GM23338 (cell line): ENCODE measurements at regions not wholly inside any gene's neighbourhood (a gene's known extent, or its start where the extent isn't known, plus 50 kb on each side); places are given as distances from the start of the nearest gene placed in this dataset.

Source experiments
- ATAC-seq: fragments of 200-7000 bp; cut with Tn5 transposase; 3 replicates; pipeline ENCODE4 v1.9.1; 2020
- DNase-seq: peaks from one replicate; pipeline ENCODE4 v3.0.0-alpha.2; 2015; ENCODE audit warnings: low spot score
- H2AFZ ChIP-seq: fragments of 200-600 bp; sonication (generic); 2 replicates; pipeline ENCODE4 v1.8.0; 2016; ENCODE audit warnings: antibody characterized with exemption, mild to moderate bottlenecking, moderate library complexity
- H3F3A ChIP-seq: fragments of 200-600 bp; sonication (generic); replicated peaks from 2 replicates; pipeline ENCODE4 v1.8.0; 2017; ENCODE audit warnings: antibody characterized with exemption, mixed run types, low read depth
- H3K27ac ChIP-seq: fragments of 200-600 bp; sonication (generic); 2 replicates; pipeline ENCODE4 v1.6.1; 2016; ENCODE audit warnings: low read depth
- H3K27me3 ChIP-seq: fragments of 200-600 bp; sonication (generic); 2 replicates; pipeline ENCODE4 v1.8.0; 2016; ENCODE audit warnings: mild to moderate bottlenecking, mixed run types, moderate library complexity; ENCODE audit not compliant: insufficient read depth
- H3K36me3 ChIP-seq: fragments of 200-600 bp; sonication (generic); 2 replicates; pipeline ENCODE4 v1.8.0; 2016; ENCODE audit warnings: mild to moderate bottlenecking; ENCODE audit not compliant: insufficient read depth
- H3K4me1 ChIP-seq: fragments of 200-600 bp; sonication (generic); 2 replicates; pipeline ENCODE4 v1.8.0; 2016; ENCODE audit warnings: mild to moderate bottlenecking, moderate library complexity; ENCODE audit not compliant: insufficient read depth
- H3K4me2 ChIP-seq: fragments of 200-600 bp; sonication (generic); 2 replicates; pipeline ENCODE4 v1.7.1; 2017; ENCODE audit warnings: mixed run types
- H3K4me3 ChIP-seq: fragments of 200-600 bp; sonication (generic); 2 replicates; pipeline ENCODE4 v1.6.1; 2016; ENCODE audit warnings: mixed run types
- H3K79me2 ChIP-seq: fragments of 200-600 bp; sonication (generic); replicated peaks from 2 replicates; pipeline ENCODE4 v1.8.0; 2017; ENCODE audit warnings: mild to moderate bottlenecking; ENCODE audit not compliant: insufficient read depth
- H3K9me2 ChIP-seq: fragments of 200-600 bp; sonication (generic); 2 replicates; pipeline ENCODE4 v1.8.0; 2017; ENCODE audit not compliant: insufficient read depth
- H4K20me1 ChIP-seq: fragments of 200-600 bp; sonication (generic); replicated peaks from 2 replicates; pipeline ENCODE4 v1.8.0; 2017; ENCODE audit warnings: mild to moderate bottlenecking; ENCODE audit not compliant: insufficient read depth
- H3K27ac Mint-ChIP-seq: 2 replicates; pipeline ENCODE4 v1.8.0; 2020; ENCODE audit warnings: inconsistent platforms, mild to moderate bottlenecking, moderate library complexity, mixed read lengths
- H3K27me3 Mint-ChIP-seq: 3 replicates; pipeline ENCODE4 v1.8.0; 2022; ENCODE audit warnings: low read depth, mild to moderate bottlenecking, moderate library complexity, mixed read lengths, inconsistent platforms; ENCODE audit not compliant: insufficient read depth, poor library complexity
- H3K36me3 Mint-ChIP-seq: 3 replicates; pipeline ENCODE4 v1.8.0; 2021; ENCODE audit warnings: low read depth, mild to moderate bottlenecking, inconsistent platforms, moderate library complexity, mixed read lengths
- H3K4me1 Mint-ChIP-seq: 3 replicates; pipeline ENCODE4 v1.8.0; 2020; ENCODE audit warnings: mild to moderate bottlenecking, inconsistent platforms, mixed read lengths
- H3K4me3 Mint-ChIP-seq: 3 replicates; pipeline ENCODE4 v1.8.0; 2021; ENCODE audit warnings: moderate library complexity, mild to moderate bottlenecking, inconsistent platforms, mixed read lengths
- H3K9me3 Mint-ChIP-seq: 3 replicates; pipeline ENCODE4 v1.8.0; 2020; ENCODE audit warnings: moderate library complexity, mild to moderate bottlenecking, inconsistent platforms, mixed read lengths
- CREB1 ChIP-seq: fragments of 250-450 bp; sonication (Bioruptor Pico); IDR thresholded peaks from 2 replicates; pipeline ENCODE4 v1.5.0; 2020; ENCODE audit warnings: low read depth, mild to moderate bottlenecking, moderate library complexity
- EZH2 ChIP-seq: fragments of 200-600 bp; sonication (generic); IDR thresholded peaks from one replicate; pipeline ENCODE4 v1.8.0; 2017; ENCODE audit warnings: antibody characterized with exemption, mild to moderate bottlenecking, low read depth; ENCODE audit not compliant: unreplicated experiment
- EZH2phosphoT487 ChIP-seq: fragments of 200-600 bp; sonication (generic); IDR thresholded peaks from one replicate; pipeline ENCODE4 v1.8.1; 2018; ENCODE audit warnings: antibody characterized with exemption; ENCODE audit not compliant: unreplicated experiment
- JUNB ChIP-seq: IDR thresholded peaks from one replicate; pipeline ENCODE4 v1.6.1; 2016; ENCODE audit warnings: antibody characterized with exemption; ENCODE audit not compliant: unreplicated experiment
- NANOG ChIP-seq: IDR thresholded peaks from 2 replicates; pipeline ENCODE4 v1.6.1; 2016; ENCODE audit warnings: antibody characterized with exemption, borderline replicate concordance
- POLR2AphosphoS5 ChIP-seq: IDR thresholded peaks from 2 replicates; pipeline ENCODE4 v1.6.1; 2016; ENCODE audit warnings: antibody characterized with exemption, low read depth
- STAT1 ChIP-seq: IDR thresholded peaks from one replicate; pipeline ENCODE4 v1.6.1; 2016; ENCODE audit warnings: antibody characterized with exemption; ENCODE audit not compliant: unreplicated experiment
- ZNF114 ChIP-seq: fragments of 250-450 bp; sonication (Bioruptor Pico); IDR thresholded peaks from 2 replicates; pipeline ENCODE4 v1.5.0; 2020; ENCODE audit warnings: mild to moderate bottlenecking, moderate library complexity
- ZNF331 ChIP-seq: fragments of 250-450 bp; sonication (Bioruptor Pico); IDR thresholded peaks from 2 replicates; pipeline ENCODE4 v1.5.0; 2020; ENCODE audit warnings: low read depth, mild to moderate bottlenecking, moderate library complexity
- TF ChIP-seq, protein P1 (sequence below): IDR thresholded peaks from 2 replicates; pipeline ENCODE4 v1.6.1; 2016; ENCODE audit warnings: antibody characterized with exemption
- TF ChIP-seq, protein P2 (sequence below): fragments of 250-450 bp; sonication (Bioruptor Pico); IDR thresholded peaks from 2 replicates; pipeline ENCODE4 v1.5.0; 2020; ENCODE audit warnings: mild to moderate bottlenecking, moderate library complexity
- TF ChIP-seq, protein P3 (sequence below): IDR thresholded peaks from one replicate; pipeline ENCODE4 v1.6.1; 2018; ENCODE audit warnings: antibody characterized with exemption; ENCODE audit not compliant: unreplicated experiment
- TF ChIP-seq, protein P4 (sequence below), 2 experiments: fragments of 200-600 bp in 1 of 2; sonication (generic) in 1 of 2; conservative IDR thresholded peaks; 2 replicates each; pipeline versions ENCODE4 v1.5.1 to v1.6.1; 2016 to 2017; ENCODE audit warnings: antibody characterized with exemption in 2 of 2, low read depth in 2 of 2, mild to moderate bottlenecking in 2 of 2, moderate library complexity in 1 of 2

DNA sequence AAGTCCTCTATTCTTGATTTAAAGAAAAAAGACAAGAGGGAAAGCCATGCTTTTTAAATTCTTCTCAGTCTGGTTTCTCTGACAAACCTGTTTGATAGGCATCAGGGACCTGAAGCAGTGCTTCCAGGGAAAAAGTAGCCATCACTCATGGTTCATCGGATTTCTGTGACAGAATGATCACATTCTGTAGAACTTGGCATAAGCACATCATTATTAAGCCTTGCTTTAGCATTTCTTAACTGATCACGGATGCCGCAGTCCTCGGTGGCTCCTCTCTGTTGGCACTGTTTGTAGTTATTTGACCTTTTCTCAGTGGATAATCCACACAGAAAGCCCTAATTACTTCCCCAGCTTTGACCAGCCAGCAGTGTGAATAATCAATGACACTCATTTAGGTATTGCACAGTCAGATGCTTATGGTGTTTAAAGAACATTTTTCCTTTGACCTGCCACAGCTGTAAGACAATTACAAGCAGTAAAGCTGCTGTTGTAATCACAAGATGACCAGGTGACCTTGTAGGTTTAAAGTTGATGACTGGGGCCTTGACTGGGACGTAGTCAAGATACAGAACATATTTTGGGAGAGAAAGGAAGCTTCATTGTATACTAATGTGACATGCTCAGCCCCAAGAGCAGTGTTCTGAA is 64.4 kb upstream of the SKAP2 start:
- Mint-ChIP-seq H3K9me3 (no peaks in the 10 kb centered on the region; the same call in 2 of the 3 replicates), H3K36me3 (no peaks in the 10 kb centered on the region), H3K27ac (no peak overlapping the region), H3K4me3 (no peak overlapping the region), H3K27me3 (peaks cover 7% of the 10 kb centered on the region), H3K4me1 (peaks cover 10% of the 10 kb centered on the region)
- no peak for ATAC-seq
- TF ChIP-seq, protein P1, sequence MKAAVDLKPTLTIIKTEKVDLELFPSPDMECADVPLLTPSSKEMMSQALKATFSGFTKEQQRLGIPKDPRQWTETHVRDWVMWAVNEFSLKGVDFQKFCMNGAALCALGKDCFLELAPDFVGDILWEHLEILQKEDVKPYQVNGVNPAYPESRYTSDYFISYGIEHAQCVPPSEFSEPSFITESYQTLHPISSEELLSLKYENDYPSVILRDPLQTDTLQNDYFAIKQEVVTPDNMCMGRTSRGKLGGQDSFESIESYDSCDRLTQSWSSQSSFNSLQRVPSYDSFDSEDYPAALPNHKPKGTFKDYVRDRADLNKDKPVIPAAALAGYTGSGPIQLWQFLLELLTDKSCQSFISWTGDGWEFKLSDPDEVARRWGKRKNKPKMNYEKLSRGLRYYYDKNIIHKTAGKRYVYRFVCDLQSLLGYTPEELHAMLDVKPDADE = no peak
- TF ChIP-seq EZH2phosphoT487 (no peak), EZH2 (no peak), ZNF331 (CRISPR knock-in tag) (no peak), NANOG (no peak), JUNB (no peak), STAT1 (no peak), ZNF114 (CRISPR knock-in tag) (no peak), POLR2AphosphoS5 (no peak), CREB1 (CRISPR knock-in tag) (no peak)
- TF ChIP-seq, protein P2, sequence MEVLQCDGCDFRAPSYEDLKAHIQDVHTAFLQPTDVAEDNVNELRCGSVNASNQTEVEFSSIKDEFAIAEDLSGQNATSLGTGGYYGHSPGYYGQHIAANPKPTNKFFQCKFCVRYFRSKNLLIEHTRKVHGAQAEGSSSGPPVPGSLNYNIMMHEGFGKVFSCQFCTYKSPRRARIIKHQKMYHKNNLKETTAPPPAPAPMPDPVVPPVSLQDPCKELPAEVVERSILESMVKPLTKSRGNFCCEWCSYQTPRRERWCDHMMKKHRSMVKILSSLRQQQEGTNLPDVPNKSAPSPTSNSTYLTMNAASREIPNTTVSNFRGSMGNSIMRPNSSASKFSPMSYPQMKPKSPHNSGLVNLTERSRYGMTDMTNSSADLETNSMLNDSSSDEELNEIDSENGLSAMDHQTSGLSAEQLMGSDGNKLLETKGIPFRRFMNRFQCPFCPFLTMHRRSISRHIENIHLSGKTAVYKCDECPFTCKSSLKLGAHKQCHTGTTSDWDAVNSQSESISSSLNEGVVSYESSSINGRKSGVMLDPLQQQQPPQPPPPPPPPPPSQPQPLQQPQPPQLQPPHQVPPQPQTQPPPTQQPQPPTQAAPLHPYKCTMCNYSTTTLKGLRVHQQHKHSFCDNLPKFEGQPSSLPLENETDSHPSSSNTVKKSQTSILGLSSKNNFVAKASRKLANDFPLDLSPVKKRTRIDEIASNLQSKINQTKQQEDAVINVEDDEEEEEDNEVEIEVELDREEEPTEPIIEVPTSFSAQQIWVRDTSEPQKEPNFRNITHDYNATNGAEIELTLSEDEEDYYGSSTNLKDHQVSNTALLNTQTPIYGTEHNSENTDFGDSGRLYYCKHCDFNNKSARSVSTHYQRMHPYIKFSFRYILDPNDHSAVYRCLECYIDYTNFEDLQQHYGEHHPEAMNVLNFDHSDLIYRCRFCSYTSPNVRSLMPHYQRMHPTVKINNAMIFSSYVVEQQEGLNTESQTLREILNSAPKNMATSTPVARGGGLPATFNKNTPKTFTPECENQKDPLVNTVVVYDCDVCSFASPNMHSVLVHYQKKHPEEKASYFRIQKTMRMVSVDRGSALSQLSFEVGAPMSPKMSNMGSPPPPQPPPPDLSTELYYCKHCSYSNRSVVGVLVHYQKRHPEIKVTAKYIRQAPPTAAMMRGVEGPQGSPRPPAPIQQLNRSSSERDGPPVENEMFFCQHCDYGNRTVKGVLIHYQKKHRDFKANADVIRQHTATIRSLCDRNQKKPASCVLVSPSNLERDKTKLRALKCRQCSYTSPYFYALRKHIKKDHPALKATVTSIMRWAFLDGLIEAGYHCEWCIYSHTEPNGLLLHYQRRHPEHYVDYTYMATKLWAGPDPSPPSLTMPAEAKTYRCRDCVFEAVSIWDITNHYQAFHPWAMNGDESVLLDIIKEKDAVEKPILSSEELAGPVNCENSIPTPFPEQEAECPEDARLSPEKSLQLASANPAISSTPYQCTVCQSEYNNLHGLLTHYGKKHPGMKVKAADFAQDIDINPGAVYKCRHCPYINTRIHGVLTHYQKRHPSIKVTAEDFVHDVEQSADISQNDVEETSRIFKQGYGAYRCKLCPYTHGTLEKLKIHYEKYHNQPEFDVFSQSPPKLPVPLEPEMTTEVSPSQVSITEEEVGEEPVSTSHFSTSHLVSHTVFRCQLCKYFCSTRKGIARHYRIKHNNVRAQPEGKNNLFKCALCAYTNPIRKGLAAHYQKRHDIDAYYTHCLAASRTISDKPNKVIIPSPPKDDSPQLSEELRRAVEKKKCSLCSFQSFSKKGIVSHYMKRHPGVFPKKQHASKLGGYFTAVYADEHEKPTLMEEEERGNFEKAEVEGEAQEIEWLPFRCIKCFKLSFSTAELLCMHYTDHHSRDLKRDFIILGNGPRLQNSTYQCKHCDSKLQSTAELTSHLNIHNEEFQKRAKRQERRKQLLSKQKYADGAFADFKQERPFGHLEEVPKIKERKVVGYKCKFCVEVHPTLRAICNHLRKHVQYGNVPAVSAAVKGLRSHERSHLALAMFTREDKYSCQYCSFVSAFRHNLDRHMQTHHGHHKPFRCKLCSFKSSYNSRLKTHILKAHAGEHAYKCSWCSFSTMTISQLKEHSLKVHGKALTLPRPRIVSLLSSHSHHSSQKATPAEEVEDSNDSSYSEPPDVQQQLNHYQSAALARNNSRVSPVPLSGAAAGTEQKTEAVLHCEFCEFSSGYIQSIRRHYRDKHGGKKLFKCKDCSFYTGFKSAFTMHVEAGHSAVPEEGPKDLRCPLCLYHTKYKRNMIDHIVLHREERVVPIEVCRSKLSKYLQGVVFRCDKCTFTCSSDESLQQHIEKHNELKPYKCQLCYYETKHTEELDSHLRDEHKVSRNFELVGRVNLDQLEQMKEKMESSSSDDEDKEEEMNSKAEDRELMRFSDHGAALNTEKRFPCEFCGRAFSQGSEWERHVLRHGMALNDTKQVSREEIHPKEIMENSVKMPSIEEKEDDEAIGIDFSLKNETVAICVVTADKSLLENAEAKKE (CRISPR knock-in tag) = no peak
- TF ChIP-seq, protein P3, sequence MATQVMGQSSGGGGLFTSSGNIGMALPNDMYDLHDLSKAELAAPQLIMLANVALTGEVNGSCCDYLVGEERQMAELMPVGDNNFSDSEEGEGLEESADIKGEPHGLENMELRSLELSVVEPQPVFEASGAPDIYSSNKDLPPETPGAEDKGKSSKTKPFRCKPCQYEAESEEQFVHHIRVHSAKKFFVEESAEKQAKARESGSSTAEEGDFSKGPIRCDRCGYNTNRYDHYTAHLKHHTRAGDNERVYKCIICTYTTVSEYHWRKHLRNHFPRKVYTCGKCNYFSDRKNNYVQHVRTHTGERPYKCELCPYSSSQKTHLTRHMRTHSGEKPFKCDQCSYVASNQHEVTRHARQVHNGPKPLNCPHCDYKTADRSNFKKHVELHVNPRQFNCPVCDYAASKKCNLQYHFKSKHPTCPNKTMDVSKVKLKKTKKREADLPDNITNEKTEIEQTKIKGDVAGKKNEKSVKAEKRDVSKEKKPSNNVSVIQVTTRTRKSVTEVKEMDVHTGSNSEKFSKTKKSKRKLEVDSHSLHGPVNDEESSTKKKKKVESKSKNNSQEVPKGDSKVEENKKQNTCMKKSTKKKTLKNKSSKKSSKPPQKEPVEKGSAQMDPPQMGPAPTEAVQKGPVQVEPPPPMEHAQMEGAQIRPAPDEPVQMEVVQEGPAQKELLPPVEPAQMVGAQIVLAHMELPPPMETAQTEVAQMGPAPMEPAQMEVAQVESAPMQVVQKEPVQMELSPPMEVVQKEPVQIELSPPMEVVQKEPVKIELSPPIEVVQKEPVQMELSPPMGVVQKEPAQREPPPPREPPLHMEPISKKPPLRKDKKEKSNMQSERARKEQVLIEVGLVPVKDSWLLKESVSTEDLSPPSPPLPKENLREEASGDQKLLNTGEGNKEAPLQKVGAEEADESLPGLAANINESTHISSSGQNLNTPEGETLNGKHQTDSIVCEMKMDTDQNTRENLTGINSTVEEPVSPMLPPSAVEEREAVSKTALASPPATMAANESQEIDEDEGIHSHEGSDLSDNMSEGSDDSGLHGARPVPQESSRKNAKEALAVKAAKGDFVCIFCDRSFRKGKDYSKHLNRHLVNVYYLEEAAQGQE = no peak
- TF ChIP-seq, protein P4, sequence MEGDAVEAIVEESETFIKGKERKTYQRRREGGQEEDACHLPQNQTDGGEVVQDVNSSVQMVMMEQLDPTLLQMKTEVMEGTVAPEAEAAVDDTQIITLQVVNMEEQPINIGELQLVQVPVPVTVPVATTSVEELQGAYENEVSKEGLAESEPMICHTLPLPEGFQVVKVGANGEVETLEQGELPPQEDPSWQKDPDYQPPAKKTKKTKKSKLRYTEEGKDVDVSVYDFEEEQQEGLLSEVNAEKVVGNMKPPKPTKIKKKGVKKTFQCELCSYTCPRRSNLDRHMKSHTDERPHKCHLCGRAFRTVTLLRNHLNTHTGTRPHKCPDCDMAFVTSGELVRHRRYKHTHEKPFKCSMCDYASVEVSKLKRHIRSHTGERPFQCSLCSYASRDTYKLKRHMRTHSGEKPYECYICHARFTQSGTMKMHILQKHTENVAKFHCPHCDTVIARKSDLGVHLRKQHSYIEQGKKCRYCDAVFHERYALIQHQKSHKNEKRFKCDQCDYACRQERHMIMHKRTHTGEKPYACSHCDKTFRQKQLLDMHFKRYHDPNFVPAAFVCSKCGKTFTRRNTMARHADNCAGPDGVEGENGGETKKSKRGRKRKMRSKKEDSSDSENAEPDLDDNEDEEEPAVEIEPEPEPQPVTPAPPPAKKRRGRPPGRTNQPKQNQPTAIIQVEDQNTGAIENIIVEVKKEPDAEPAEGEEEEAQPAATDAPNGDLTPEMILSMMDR (conservative IDR thresholded peaks at IDR 0.05; ENCODE audit: low read depth in 2 of 2) = no peak
- H3K9me2 ChIP-seq = no peaks in the 10 kb centered on the region
- no peaks in the 10 kb centered on the region for H3K36me3 ChIP-seq
- H3K79me2 ChIP-seq = no peaks in the 10 kb centered on the region
- no peaks in the 10 kb centered on the region for H3K27me3 ChIP-seq
- peaks cover 10% of the 10 kb centered on the region for H3K4me1 ChIP-seq
- no peak overlapping the region for H3K4me2 ChIP-seq
- H3K4me3 ChIP-seq = no peak overlapping the region
- DNase-seq = no peak
- H3F3A ChIP-seq = no peaks in the 10 kb centered on the region
- no peaks in the 10 kb centered on the region for H4K20me1 ChIP-seq
- no peak overlapping the region for H3K27ac ChIP-seq
- peak overlapping the region; percentile 6; the same call in 1 of the 2 replicates for H2AFZ ChIP-seq
